ENCODE measurements at regions not wholly inside any gene's neighbourhood (a gene's known extent, or its start where the extent isn't known, plus 50 kb on each side); places are given as distances from the start of the nearest gene placed in this dataset.
"Not testable (repeated sequence)": the region's sequence is repeated elsewhere in the genome, so short reads cannot be mapped to it uniquely, and the experiment has no call there.

GRCh38 chr1:181180407-181181031 lies 92.0 kb downstream of the IER5 start:
- peak overlapping the region; percentile 45; the same call in 1 of the 2 replicates for H3K9ac ChIP-seq

DNA sequence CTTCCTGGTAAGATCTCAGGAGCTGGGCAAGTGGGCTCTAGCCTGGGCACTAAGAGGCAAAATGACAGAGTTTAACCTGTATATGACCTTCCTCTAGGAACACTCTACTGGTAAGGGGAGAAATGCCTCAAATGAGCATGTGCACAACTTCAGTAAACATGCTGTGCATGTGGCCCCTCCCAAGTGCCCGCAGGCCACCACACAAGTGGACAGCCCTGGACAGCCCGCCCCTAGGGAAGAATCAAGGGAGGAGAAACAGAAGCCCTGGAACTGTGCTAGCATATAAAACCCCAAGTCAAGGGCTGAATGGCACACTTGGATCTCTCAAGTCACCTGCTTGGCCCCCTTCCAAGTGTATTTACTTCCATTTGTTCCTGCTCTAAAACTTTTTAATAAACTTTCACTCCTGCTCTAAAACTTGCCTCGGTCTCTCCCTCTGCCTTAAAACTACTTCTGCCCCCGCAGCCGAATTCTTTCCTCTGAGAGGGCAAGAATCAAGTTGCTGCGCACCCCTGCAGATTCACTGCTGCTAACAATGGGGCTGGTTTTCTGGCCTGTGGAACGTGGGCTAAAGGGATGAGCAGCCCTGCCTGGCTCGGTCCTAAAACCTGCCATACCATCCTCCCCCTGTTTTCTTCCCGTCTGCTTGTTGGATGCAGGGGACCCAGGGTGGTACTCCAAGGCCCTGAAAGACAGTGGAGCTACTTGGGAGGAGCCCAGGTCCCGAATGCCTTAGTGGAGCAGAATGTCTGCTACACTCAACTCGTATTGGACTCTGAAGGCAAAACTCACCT lies 93.5 kb downstream of the IER5 start:
- no peak overlapping the region for H3K4me2 ChIP-seq
- no peaks in the 10 kb centered on the region for H4K20me1 ChIP-seq
- H3K27ac ChIP-seq, result no peak overlapping the region
- no peak overlapping the region for H3K9ac ChIP-seq
- no peak overlapping the region for H3K4me3 ChIP-seq
- no peaks in the 10 kb centered on the region for H3K36me3 ChIP-seq
- H3K9me3 ChIP-seq, result no peaks in the 10 kb centered on the region
- peaks cover 23% of the 10 kb centered on the region for H3K4me1 ChIP-seq
- H3K27me3 ChIP-seq, result no peaks in the 10 kb centered on the region
- no peak for TF ChIP-seq Cebpa-rat (IDR thresholded peaks at IDR 0.05)

More at GRCh38 chr1:181180407-181181031, 92.0 kb downstream of the IER5 start:
- Histone ChIP-seq H3K4me2 (peak overlapping the region; percentile 63), H3K4me3 (no peak overlapping the region), H4K20me1 (no peaks in the 10 kb centered on the region), H3K27me3 (no peaks in the 10 kb centered on the region), H3K27ac (peak overlapping the region; percentile 41; the same call in 1 of the 2 replicates), H3K4me1 (peaks cover 21% of the 10 kb centered on the region), H3K9me3 (no peaks in the 10 kb centered on the region), H3K36me3 (no peaks in the 10 kb centered on the region)
- TF ChIP-seq Cebpa-rat (IDR thresholded peaks at IDR 0.05), result no peak

- H3K4me2 ChIP-seq, result no peak overlapping the region
- H3K4me3 ChIP-seq, result no peak overlapping the region
These were observed 96.1 kb downstream of the IER5 start for GRCh38 chr1:181184621-181185020.

DNA sequence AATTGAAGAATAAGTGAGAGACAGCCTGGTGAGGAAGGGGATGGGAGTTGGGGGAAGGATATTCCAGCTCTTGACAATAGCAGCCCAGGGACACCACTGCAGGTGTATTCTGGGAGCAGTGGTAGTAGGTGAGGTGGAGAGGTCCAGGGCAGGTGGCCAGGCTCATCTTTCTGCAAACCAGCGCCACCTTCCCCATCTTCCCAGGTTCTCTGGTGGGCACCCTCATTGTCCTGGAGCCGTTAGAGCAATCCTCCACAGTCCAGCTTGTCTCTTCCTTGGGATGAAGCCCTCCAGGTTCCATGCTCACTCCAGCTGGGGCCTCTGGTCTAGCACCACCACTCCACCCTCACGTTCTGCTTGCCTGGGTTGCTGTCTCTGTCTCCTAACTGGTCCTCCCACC lies 97.0 kb downstream of the IER5 start:
- TF ChIP-seq Cebpa-rat (IDR thresholded peaks at IDR 0.05), result no peak
- H3K9me3 ChIP-seq, result no peaks in the 10 kb centered on the region
- peaks cover 23% of the 10 kb centered on the region for H3K4me1 ChIP-seq

More at GRCh38 chr1:181184621-181185020, 96.1 kb downstream of the IER5 start:
- H3K27me3 ChIP-seq, result no peaks in the 10 kb centered on the region
- H3K4me1 ChIP-seq, result peaks cover 26% of the 10 kb centered on the region
- H3K27ac ChIP-seq, result no peak overlapping the region
- no peak for TF ChIP-seq Cebpa-rat (IDR thresholded peaks at IDR 0.05)
- H3K36me3 ChIP-seq, result no peaks in the 10 kb centered on the region
- H3K9me3 ChIP-seq, result no peaks in the 10 kb centered on the region
- H3K9ac ChIP-seq, result no peak overlapping the region
- H4K20me1 ChIP-seq, result no peaks in the 10 kb centered on the region

DNA sequence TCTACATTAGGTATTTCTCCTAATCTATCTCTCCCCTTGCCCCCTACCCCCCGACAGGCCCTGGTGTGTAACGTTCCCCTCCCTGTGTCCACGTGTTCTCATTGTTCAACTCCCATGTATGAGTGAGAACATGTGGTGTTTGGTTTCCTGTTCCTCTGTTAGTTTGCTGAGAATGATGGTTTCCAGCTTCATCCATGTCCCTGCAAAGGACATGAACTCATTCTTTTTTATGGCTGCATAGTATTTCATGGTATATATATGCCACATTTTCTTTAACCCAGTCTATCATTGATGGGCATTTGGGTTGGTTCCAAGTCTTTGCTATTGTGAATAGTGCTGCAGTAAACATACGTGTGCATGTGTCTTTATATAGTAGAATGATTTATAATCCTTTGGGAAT lies 97.6 kb downstream of the IER5 start:
- not testable (repeated sequence) for H3K36me3 ChIP-seq, H3K9ac ChIP-seq, H3K27ac ChIP-seq, H3K27me3 ChIP-seq, H3K9me3 ChIP-seq, H3K4me2 ChIP-seq, H4K20me1 ChIP-seq, H3K4me3 ChIP-seq
- H3K4me1 ChIP-seq, result peaks cover 24% of the 10 kb centered on the region

More for the DNA sequence above, 97.0 kb downstream of the IER5 start:
- H3K4me3 ChIP-seq, result no peak overlapping the region
- H3K27ac ChIP-seq, result no peak overlapping the region
- no peaks in the 10 kb centered on the region for H4K20me1 ChIP-seq
- no peak overlapping the region for H3K4me2 ChIP-seq
- H3K27me3 ChIP-seq, result no peaks in the 10 kb centered on the region
- no peaks in the 10 kb centered on the region for H3K36me3 ChIP-seq
- H3K9ac ChIP-seq, result no peak overlapping the region

GRCh38 chr1:181187337-181188126 lies 99.0 kb downstream of the IER5 start:
- Histone ChIP-seq H3K36me3 (no peaks in the 10 kb centered on the region), H3K9ac (no peak overlapping the region), H3K27ac (no peak overlapping the region), H3K4me3 (no peak overlapping the region), H4K20me1 (no peaks in the 10 kb centered on the region), H3K27me3 (no peaks in the 10 kb centered on the region), H3K4me2 (peak overlapping the region; percentile 27; the same call in 1 of the 2 replicates), H3K9me3 (no peaks in the 10 kb centered on the region), H3K4me1 (peaks cover 37% of the 10 kb centered on the region)
- TF ChIP-seq Cebpa-rat (IDR thresholded peaks at IDR 0.05), result no peak

DNA sequence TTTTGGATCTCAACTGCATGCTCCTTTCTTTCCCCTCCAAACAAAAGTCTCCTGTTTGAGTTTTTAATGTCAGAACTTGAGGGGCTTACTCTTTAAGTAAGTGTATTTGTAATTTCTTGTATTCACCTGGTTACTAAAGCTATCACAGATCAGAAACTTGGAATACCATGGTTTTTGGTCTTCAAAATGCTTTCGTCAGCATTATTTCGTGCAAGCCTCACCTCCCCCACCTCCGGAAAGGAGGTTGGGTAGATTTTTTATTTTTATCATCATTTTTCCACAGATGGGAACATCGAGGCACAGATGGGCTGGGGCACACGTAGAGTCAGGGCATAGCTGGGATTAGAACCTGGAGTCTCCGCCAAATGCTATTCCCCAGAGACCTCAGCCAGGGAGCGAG lies 100.7 kb downstream of the IER5 start:
- no peak overlapping the region; the same call in 1 of the 2 replicates for H3K9ac ChIP-seq
- peak overlapping the region; percentile 83 for H3K4me2 ChIP-seq
- no peak overlapping the region; the same call in 1 of the 2 replicates for H3K27ac ChIP-seq
- peaks cover 38% of the 10 kb centered on the region for H3K4me1 ChIP-seq
- peaks cover 1% of the 10 kb centered on the region; the same call in 1 of the 2 replicates for H3K9me3 ChIP-seq
- no peak for TF ChIP-seq Cebpa-rat (IDR thresholded peaks at IDR 0.05)
- H3K36me3 ChIP-seq, result no peaks in the 10 kb centered on the region
- H4K20me1 ChIP-seq, result no peaks in the 10 kb centered on the region
- H3K4me3 ChIP-seq, result no peak overlapping the region
- no peaks in the 10 kb centered on the region for H3K27me3 ChIP-seq

- no peak for TF ChIP-seq Cebpa-rat (IDR thresholded peaks at IDR 0.05)
- Histone ChIP-seq H3K4me1 (peaks cover 38% of the 10 kb centered on the region), H4K20me1 (no peaks in the 10 kb centered on the region), H3K36me3 (no peaks in the 10 kb centered on the region), H3K9ac (peak overlapping the region; percentile 70; the same call in 1 of the 2 replicates), H3K4me2 (peak overlapping the region; percentile 83), H3K4me3 (peak overlapping the region; percentile 63), H3K27ac (peak overlapping the region; percentile 55), H3K27me3 (no peaks in the 10 kb centered on the region), H3K9me3 (peaks cover 7% of the 10 kb centered on the region)
These were observed 101.3 kb downstream of the IER5 start for GRCh38 chr1:181189691-181190363.

GRCh38 chr1:181190364-181191035 lies 102.0 kb downstream of the IER5 start:
- no peaks in the 10 kb centered on the region for H3K36me3 ChIP-seq
- peak overlapping the region; percentile 83 for H3K4me2 ChIP-seq
- H3K27ac ChIP-seq, result peak overlapping the region; percentile 55; the same call in 1 of the 2 replicates
- no peaks in the 10 kb centered on the region for H3K27me3 ChIP-seq
- H3K9ac ChIP-seq, result peak overlapping the region; percentile 70; the same call in 1 of the 2 replicates
- TF ChIP-seq Cebpa-rat (IDR thresholded peaks at IDR 0.05), result no peak
- H3K4me3 ChIP-seq, result peak overlapping the region; percentile 63
- H3K9me3 ChIP-seq, result peaks cover 14% of the 10 kb centered on the region
- H4K20me1 ChIP-seq, result no peaks in the 10 kb centered on the region
- H3K4me1 ChIP-seq, result peaks cover 38% of the 10 kb centered on the region

All from BLaER1 (cell line).